Smooth muscle cell (in vitro differentiated cells): ENCODE measurements at regions not wholly inside any gene's neighbourhood (a gene's known extent, or its start where the extent isn't known, plus 50 kb on each side); places are given as distances from the start of the nearest gene placed in this dataset.

Experiments
- DNase-seq: peaks from one replicate; lab custom pipeline; 2025; ENCODE audit not compliant: unreplicated experiment; lab: John Stamatoyannopoulos, UW
- H2AFZ ChIP-seq: fragments of 200-600 bp; sonication (generic); 2 replicates; pipeline ENCODE4 v1.6.0; 2016; ENCODE audit warnings: antibody characterized with exemption, low read depth, mild to moderate bottlenecking
- H3F3A ChIP-seq: fragments of 200-600 bp; sonication (generic); 2 replicates; pipeline ENCODE4 v1.6.0; 2017; ENCODE audit warnings: antibody characterized with exemption, low read depth
- H3K27ac ChIP-seq: fragments of 200-600 bp; sonication (generic); 2 replicates; pipeline ENCODE4 v1.5.1; 2016; ENCODE audit warnings: low read depth, mild to moderate bottlenecking
- H3K27me3 ChIP-seq: fragments of 200-600 bp; sonication (generic); 2 replicates; pipeline ENCODE4 v1.6.1; 2016; ENCODE audit warnings: low read depth, mild to moderate bottlenecking
- H3K36me3 ChIP-seq: fragments of 200-600 bp; sonication (generic); 2 replicates; pipeline ENCODE4 v1.5.1; 2016; ENCODE audit warnings: low read depth
- H3K4me1 ChIP-seq: fragments of 200-600 bp; sonication (generic); 2 replicates; pipeline ENCODE4 v1.5.1; 2016; ENCODE audit warnings: low read depth
- H3K4me2 ChIP-seq: fragments of 200-600 bp; sonication (generic); 2 replicates; pipeline ENCODE4 v1.6.0; 2016; ENCODE audit warnings: mild to moderate bottlenecking
- H3K4me3 ChIP-seq: fragments of 200-600 bp; sonication (generic); 2 replicates; pipeline ENCODE4 v1.5.1; 2016; ENCODE audit warnings: mild to moderate bottlenecking
- H3K79me2 ChIP-seq: fragments of 200-600 bp; sonication (generic); 2 replicates; pipeline ENCODE4 v1.6.0; 2016; ENCODE audit warnings: low read depth, mild to moderate bottlenecking
- H3K9ac ChIP-seq: fragments of 200-600 bp; sonication (generic); 2 replicates; pipeline ENCODE4 v1.6.0; 2016; ENCODE audit warnings: low read depth
- H3K9me3 ChIP-seq: fragments of 200-600 bp; sonication (generic); replicated peaks from 2 replicates; pipeline ENCODE4 v1.5.1; 2016; ENCODE audit warnings: low read depth
- H4K20me1 ChIP-seq: fragments of 200-600 bp; sonication (generic); 2 replicates; pipeline ENCODE4 v1.6.0; 2016; ENCODE audit warnings: low read depth
- WGBS: methylation state at CpG from one replicate; pipeline ENCODE4 v1.1.7; 2016; ENCODE audit warnings: low lambda C conversion rate; 5-methylcytosine and 5-hydroxymethylcytosine counted together
- TF ChIP-seq, protein P1 (sequence below): fragments of 200-600 bp; sonication (generic); IDR thresholded peaks from 2 replicates; pipeline ENCODE4 v1.5.1; 2017; ENCODE audit warnings: borderline replicate concordance, mild to moderate bottlenecking, antibody characterized with exemption; ENCODE audit not compliant: insufficient read depth, poor library complexity, severe bottlenecking

DNA sequence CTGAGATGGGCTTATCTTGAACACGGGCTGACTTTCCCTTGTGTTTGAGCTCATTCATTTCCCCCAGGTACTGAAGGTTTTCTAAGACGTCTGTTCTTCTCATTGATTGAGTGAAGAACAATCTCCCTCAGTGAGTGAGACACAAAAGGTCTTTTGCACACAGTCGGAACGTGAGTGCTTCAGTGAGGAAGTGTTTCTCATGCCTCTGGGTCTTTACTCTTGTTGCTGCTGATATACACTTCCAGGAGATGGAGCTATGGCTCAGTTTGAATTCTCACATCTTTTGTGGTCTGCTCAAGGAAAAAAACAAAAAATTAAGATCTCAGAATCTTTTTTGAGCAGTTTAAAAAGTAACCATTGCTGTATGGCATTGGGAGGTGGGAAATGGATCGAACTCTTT is 981.9 kb upstream of the TENM3 start:
- H3K79me2 ChIP-seq, result no peaks in the 10 kb centered on the region
- H3K4me1 ChIP-seq, result peaks cover 5% of the 10 kb centered on the region
- no peak overlapping the region for H3K27ac ChIP-seq
- DNase-seq, result no peak
- no peak overlapping the region for H3K4me3 ChIP-seq
- no peaks in the 10 kb centered on the region for H4K20me1 ChIP-seq
- TF ChIP-seq, protein P1, sequence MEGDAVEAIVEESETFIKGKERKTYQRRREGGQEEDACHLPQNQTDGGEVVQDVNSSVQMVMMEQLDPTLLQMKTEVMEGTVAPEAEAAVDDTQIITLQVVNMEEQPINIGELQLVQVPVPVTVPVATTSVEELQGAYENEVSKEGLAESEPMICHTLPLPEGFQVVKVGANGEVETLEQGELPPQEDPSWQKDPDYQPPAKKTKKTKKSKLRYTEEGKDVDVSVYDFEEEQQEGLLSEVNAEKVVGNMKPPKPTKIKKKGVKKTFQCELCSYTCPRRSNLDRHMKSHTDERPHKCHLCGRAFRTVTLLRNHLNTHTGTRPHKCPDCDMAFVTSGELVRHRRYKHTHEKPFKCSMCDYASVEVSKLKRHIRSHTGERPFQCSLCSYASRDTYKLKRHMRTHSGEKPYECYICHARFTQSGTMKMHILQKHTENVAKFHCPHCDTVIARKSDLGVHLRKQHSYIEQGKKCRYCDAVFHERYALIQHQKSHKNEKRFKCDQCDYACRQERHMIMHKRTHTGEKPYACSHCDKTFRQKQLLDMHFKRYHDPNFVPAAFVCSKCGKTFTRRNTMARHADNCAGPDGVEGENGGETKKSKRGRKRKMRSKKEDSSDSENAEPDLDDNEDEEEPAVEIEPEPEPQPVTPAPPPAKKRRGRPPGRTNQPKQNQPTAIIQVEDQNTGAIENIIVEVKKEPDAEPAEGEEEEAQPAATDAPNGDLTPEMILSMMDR, result peak; percentile 40
- H3K9me3 ChIP-seq, result no peaks in the 10 kb centered on the region
- peak overlapping the region; percentile 66 for H2AFZ ChIP-seq
- no peaks in the 10 kb centered on the region for H3K36me3 ChIP-seq
- H3F3A ChIP-seq, result no peaks in the 10 kb centered on the region
- peak overlapping the region; percentile 23 for H3K4me2 ChIP-seq
- H3K9ac ChIP-seq, result no peak overlapping the region
- WGBS, result 24% methylated on average over 5 of the region's 5 CpGs
- peaks cover 23% of the 10 kb centered on the region for H3K27me3 ChIP-seq

DNA sequence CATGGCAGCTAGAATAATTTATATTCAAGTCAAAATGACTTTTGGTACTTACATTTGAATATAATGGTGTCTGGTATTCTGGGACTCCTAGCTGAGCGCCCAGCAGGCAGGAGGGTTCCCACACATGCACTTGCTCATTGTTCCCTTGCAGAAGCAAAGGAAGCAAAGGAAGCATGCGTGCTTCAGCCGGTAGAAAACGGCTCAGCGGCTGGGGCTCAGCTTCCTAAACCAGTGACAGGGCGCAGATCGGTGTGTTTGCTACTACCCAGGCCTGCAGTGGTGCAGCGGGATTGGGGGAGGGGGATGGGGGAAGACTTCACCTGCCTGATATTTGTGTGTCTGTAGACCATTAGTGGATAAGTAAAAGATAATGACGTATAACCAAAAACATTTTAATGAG is 978.3 kb upstream of the TENM3 start:
- TF ChIP-seq, protein P1, result no peak
- 65% methylated on average over 9 of the region's 9 CpGs for WGBS
- no peaks in the 10 kb centered on the region for H3K79me2 ChIP-seq

DNA sequence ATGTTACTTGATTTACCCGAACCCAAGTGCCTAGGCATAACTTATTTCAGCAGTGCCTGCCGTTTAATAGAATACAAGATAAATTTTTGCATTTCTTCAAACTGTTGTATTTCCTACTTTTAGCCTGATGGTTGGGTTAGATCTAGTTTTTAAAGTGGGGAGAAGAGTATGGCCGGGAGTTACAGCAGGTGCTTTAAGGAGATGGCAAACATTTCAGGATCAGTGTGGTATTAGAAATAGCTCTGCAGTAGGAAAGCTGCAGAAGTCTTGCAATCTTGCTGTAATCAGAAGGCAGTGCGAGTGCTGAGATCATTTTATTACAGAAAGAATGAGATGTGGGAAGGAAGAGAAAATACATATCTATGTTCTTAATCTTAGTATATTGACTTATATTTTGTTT is 977.8 kb upstream of the TENM3 start:
- DNase-seq, result no peak
- no peaks in the 10 kb centered on the region for H3K36me3 ChIP-seq
- WGBS, result 88% methylated on average over 4 of the region's 4 CpGs

More for the DNA sequence above, 978.3 kb upstream of the TENM3 start:
- Histone ChIP-seq H3K4me2 (no peak overlapping the region), H3K27me3 (peaks cover 21% of the 10 kb centered on the region), H3F3A (no peaks in the 10 kb centered on the region), H3K9ac (no peak overlapping the region), H2AFZ (no peak overlapping the region), H4K20me1 (no peaks in the 10 kb centered on the region), H3K27ac (no peak overlapping the region), H3K36me3 (no peaks in the 10 kb centered on the region), H3K4me3 (no peak overlapping the region), H3K4me1 (peaks cover 5% of the 10 kb centered on the region), H3K9me3 (no peaks in the 10 kb centered on the region)
- DNase-seq, result no peak

More for the DNA sequence above, 977.8 kb upstream of the TENM3 start:
- Histone ChIP-seq H4K20me1 (no peaks in the 10 kb centered on the region), H3K27me3 (peaks cover 16% of the 10 kb centered on the region), H3K9ac (no peak overlapping the region), H3K4me2 (no peak overlapping the region), H3K4me1 (peaks cover 5% of the 10 kb centered on the region), H3K9me3 (no peaks in the 10 kb centered on the region), H3K27ac (no peak overlapping the region), H3K79me2 (no peaks in the 10 kb centered on the region), H3F3A (no peaks in the 10 kb centered on the region), H3K4me3 (no peak overlapping the region), H2AFZ (no peak overlapping the region)
- TF ChIP-seq, protein P1, result no peak
